Iris pigment epithelial cell (primary cell): ENCODE measurements at regions not wholly inside any gene's neighbourhood (a gene's known extent, or its start where the extent isn't known, plus 50 kb on each side); places are given as distances from the start of the nearest gene placed in this dataset.
"Not testable (repeated sequence)": the region's sequence is repeated elsewhere in the genome, so short reads cannot be mapped to it uniquely, and the experiment has no call there.

Experiments used
- DNase-seq: peaks from one replicate; pipeline ENCODE4 v3.0.0-alpha.2; 2011; ENCODE audit warnings: low read depth

GRCh38 chr6:135605278-135605790, 107.8 kb upstream of the AHI1 start:
- DNase-seq: no peak

- DNase-seq: no peak
These were observed 108.9 kb upstream of the AHI1 start for GRCh38 chr6:135606392-135606791.

GRCh38 chr6:135608031-135608430, 110.5 kb upstream of the AHI1 start:
- no peak for DNase-seq

DNA sequence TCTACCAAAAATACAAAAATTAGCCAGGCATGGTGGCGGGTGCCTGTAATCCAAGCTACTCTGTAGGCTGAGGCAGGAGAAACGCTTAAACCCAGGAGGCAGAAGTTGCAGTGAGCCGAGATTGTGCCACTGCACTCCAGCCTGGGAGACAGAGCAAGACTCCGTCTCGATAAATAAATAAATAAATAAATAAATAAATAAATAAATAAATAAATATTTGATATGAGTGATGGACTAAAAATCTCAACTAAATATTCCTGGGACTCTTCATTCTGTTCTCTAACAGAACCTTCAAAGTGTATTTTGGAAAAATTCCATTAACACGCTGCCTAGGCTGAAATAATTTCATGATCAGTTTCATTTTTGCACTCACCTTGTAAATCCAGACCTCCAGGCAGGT, 112.7 kb upstream of the AHI1 start:
- DNase-seq: not testable (repeated sequence)

DNA sequence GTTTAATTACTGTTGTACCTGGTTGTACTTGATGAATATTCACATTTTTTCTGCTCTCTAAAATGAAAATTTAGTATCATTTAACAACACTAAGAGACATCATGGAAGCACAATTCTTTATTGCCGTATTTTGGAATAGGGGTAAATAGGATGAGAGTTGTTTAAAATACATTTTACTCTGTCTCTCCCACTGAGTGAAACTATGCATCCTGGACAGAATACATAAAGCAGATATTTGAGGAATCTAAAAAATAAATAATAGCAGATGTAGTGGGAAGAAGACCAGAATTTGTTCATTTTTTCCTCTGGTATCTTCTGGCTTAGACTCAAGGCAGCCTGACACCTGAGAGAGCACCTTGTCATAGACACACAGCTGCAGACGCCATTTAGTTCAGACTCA, 119.1 kb upstream of the AHI1 start:
- DNase-seq: no peak

- no peak for DNase-seq
These were observed 119.7 kb upstream of the AHI1 start for GRCh38 chr6:135617222-135617621.

- no peak for DNase-seq
These were observed 124.5 kb upstream of the AHI1 start for GRCh38 chr6:135622081-135622480.

DNA sequence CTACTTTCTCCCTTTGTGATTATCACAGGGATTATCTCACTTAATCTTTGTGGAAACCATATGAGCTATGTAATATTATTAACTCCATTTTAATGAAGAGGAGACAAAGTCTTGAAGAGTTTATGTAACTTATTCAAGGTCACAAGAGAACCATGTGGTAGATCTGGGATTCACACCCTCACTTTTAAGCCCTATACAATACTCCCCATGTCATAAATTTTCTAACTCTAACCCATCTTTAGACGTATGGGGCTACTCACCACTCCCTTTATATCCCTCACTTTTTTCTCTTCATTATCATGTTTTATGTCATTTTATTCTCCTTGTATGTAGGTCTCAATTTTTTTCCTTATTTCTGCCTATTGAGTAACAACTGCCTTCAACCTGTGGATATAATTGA, 126.4 kb upstream of the AHI1 start:
- DNase-seq: no peak

GRCh38 chr6:135624402-135625295, 127.1 kb upstream of the AHI1 start:
- peak; percentile 78 for DNase-seq

DNA sequence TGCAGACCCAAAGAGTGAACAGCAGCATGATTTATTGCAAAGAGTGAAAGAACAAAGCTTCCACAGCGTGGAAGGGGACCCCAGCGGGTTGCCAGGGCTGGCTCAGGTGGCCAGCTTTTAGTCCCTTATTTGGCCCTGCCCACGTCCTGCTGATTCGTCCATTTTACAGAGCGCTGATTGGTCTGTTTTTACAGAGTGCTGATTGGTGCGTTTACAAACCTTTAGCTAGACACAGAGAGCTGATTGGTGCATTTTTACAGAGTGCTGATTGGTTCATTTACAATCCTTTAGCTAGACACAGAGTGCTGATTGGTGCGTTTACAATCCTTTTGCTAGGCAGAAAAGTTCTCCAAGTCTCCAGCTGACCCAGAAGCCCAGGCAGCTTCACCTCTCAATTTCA, 128.5 kb upstream of the AHI1 start:
- DNase-seq: not testable (repeated sequence)

- no peak for DNase-seq
These were observed 129.7 kb upstream of the AHI1 start for GRCh38 chr6:135627092-135627715.

GRCh38 chr6:135630789-135631376, 133.3 kb upstream of the AHI1 start:
- peak; percentile 7 for DNase-seq

- no peak for DNase-seq
These were observed 134.3 kb upstream of the AHI1 start for GRCh38 chr6:135631821-135632220.

GRCh38 chr6:135633573-135633972, 136.0 kb upstream of the AHI1 start:
- no peak for DNase-seq

DNA sequence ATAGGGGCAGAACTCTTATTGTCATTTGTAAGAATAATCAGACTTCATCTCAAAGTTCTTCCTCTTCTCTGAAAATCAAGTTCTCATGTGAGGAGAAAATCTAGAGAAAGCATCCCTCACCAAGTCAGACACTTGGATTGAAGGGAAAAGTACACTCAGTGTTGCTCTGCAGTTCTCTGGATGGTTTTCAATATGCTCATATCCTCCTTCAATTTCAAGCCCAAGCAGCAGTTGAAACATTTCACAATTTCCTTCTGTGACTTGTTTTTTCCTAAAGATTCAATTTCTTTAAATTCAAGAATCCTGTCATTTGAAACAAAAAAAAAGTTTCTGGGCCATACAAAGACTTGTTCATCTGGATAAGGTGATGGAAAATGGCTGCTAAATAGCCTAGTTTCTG, 140.2 kb upstream of the AHI1 start:
- DNase-seq: peak; percentile 58

DNA sequence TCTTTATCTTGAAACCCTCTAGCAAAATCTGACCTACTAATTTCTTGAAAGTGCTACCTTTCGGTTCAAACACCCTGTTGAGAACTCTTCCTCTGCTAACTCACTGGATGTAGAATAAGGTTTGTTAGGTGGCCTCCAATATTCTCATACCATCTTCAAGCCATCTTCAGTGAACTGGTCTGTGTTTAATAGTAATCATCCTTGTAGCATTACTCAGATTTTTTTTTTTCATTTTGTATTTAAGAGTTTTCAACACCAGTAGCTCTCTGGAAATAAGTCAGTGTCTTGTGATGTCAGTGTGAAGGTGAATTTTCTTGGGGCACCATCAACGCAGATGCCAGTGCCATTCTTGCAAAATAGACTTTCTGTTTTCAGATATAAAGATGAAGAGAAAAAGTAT, 140.6 kb upstream of the AHI1 start:
- no peak for DNase-seq

DNA sequence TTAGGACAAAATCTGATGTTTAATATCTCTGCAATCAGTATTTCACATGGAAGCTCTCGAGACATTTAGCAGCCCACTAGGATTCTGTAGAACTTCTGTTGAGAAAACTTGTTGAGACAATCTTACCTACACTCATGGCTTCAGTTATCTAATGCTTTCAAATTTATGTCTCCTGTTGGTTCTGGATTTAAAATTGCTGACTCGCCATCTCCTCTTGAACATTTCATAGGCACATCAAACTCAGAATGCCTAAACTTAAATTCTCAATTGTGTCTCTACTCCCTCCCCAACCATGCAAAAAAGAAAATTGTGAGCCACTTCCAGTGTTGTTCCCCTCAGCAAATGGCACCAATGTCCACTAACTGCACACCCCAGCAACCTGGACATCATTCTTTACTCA, 142.5 kb upstream of the AHI1 start:
- no peak for DNase-seq

DNA sequence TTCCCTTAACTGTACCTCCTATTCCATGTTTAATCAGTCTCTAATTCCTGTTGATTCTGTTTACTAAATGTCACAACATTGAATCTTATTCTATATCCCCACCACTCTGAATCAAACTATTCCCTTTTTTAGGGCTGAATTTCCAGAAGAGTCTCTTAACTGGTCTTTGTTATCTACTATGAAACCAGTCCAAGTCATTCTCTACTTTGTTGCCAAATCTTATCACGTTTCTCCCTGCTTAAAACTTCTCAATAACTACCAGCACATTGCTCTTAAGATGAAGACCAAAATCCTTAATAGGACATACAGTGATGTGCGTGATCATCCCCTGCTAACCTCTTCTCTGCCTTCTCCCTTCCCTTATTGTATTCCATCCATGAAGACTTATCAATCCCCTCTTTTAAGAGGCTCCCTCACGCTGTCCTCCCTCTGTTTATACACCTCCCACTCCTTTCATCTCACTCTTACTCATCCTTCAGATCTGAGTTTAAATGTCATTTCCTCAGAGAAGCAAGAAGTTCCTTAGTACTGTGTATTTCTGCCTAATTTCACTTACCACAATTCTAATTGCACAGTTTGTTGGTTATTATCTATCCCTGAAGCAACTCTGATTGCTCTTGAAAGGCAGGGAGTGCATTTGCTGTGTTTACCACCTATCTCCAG, 143.0 kb upstream of the AHI1 start:
- peak; percentile 23 for DNase-seq

DNA sequence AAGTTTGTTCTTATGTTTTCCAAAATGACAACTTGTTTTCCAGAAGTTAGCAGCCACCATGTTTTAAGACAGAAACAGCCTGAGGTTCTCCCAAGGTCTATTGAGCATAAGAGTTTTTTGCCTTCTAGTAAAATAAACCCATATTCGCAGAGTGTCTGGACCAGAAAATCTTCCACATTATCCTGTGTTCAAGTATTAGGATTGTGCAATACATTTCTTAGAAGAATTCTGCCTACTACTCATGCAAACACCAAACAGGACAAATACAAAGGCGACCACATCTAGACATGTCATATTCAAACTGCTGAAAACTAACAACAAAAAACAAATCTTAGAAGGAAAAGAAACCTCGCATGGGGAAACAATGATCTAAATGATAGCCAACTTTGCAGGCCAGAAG, 145.4 kb upstream of the AHI1 start:
- no peak for DNase-seq

DNA sequence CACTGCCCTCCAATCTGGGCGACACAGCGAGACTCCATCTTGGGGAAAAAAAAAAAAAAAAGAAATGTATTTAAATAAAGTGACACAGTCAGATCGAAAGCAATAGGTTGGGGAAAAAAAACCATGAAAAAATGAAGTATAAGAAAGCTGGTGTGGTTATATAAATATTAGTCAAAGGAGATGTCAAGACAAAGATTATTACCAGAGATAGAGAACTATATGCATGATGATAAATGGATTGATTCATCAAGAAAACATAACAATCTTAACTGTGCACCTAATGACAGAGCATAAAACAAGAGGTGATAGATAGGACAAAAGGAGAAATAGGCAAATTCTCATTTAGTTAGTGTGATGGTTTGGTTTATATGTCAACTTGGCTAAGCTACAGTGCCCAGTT, 146.9 kb upstream of the AHI1 start:
- no peak for DNase-seq

DNA sequence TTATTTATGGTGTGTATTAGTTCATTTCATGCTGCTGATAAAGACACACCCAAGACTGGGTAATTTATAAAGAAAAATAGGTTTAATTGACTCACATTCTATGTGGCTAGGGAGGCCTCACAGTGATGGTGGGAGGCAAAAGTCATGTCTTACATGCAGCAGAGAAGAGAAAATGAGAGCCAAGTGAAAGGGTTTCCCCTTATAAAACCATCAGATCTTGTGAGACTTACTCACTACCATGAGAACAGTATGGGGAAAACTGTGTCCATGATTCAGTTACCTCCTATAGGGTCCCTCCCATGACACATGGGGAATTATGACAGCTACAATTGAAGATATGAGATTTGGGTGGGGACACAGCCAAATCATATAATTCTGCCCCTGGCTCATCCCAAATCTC, 150.0 kb upstream of the AHI1 start:
- no peak for DNase-seq

GRCh38 chr6:135651964-135652755, 154.6 kb upstream of the AHI1 start:
- DNase-seq: peak; percentile 27
